Endothelial cell of umbilical vein (primary cell): ENCODE measurements at regions not wholly inside any gene's neighbourhood (a gene's known extent, or its start where the extent isn't known, plus 50 kb on each side); places are given as distances from the start of the nearest gene placed in this dataset.

Experiments used
- BruUV-seq: library from RNA; stranded (reverse); fragments of 400-500 nt; replicated peaks from 2 replicates; lab custom pipeline; 2021; lab: Mats Ljungman, UMichigan
- CTCF ChIA-PET: fragments of 300-600, 350-600 bp; sonication (Branson Sonifier 250); formaldehyde crosslinking; loops from one replicate; lab custom pipeline; 2021; ENCODE audit warnings: antibody characterized with exemption, inconsistent platforms; lab: Charles Lee
- POLR2A ChIA-PET: fragments of 300-600, 350-600 bp; sonication (Branson Sonifier 250); formaldehyde crosslinking; loops from one replicate; lab custom pipeline; 2021; ENCODE audit warnings: antibody characterized with exemption, inconsistent platforms; lab: Charles Lee
- DNase-seq: peaks from one replicate; pipeline ENCODE4 v3.0.0-alpha.2; 2011; ENCODE audit warnings: low read depth, low spot score
- FAIRE-seq: peaks from 2 replicates; lab custom pipeline; 2011; peaks lifted over from hg19 to GRCh38; lab: Jason Lieb, UNC
- H2AFZ ChIP-seq: 2 replicates; pipeline ENCODE4 v1.6.0; 2012; ENCODE audit warnings: low read depth, low read length, control low read depth, inconsistent platforms
- H3K27ac ChIP-seq: 2 replicates; pipeline ENCODE4 v1.5.1; 2011; ENCODE audit warnings: low read depth, mild to moderate bottlenecking, control low read depth, low read length, moderate library complexity; ENCODE audit not compliant: insufficient read depth
- H3K27me3 ChIP-seq, 2 experiments: 2 replicates each; pipeline versions ENCODE4 v1.6.0 to v1.6.1; 2011; ENCODE audit warnings: low read length in 2 of 2, mixed read lengths in 1 of 2; ENCODE audit not compliant: control insufficient read depth in 2 of 2, insufficient read depth in 2 of 2
- H3K36me3 ChIP-seq, 2 experiments: 2 replicates in 1 of 2; 3 replicates in 1 of 2; pipeline ENCODE4 v1.5.1; 2011; ENCODE audit warnings: low read length in 2 of 2, mild to moderate bottlenecking in 1 of 2, moderate library complexity in 1 of 2; ENCODE audit not compliant: control insufficient read depth in 2 of 2, insufficient read depth in 2 of 2; ENCODE audit errors: extremely low read depth in 1 of 2
- H3K4me1 ChIP-seq: 3 replicates; pipeline ENCODE4 v1.5.1; 2011; ENCODE audit warnings: mild to moderate bottlenecking, low read length; ENCODE audit not compliant: control insufficient read depth, insufficient read depth; ENCODE audit errors: extremely low read depth
- H3K4me2 ChIP-seq: 2 replicates; pipeline ENCODE4 v1.6.1; 2011; ENCODE audit warnings: low read length, control low read depth, mixed read lengths; ENCODE audit not compliant: insufficient read depth
- H3K4me3 ChIP-seq, 3 experiments: fragments of 200-600 bp in 1 of 3; sonication (generic), shearing (Covaris generic) in 1 of 3; replicated peaks in 1 of 3; 2 replicates each; pipeline ENCODE4 v1.5.1; 2011 to 2016; ENCODE audit warnings: control low read depth in 3 of 3, low read length in 3 of 3, mild to moderate bottlenecking in 2 of 3, inconsistent platforms in 1 of 3, low read depth in 1 of 3, moderate library complexity in 1 of 3; ENCODE audit not compliant: insufficient read depth in 1 of 3
- H3K79me2 ChIP-seq: 2 replicates; pipeline ENCODE4 v1.6.0; 2012; ENCODE audit warnings: low read length, inconsistent platforms; ENCODE audit not compliant: control insufficient read depth, insufficient read depth
- H3K9ac ChIP-seq: replicated peaks from 2 replicates; pipeline ENCODE3; 2011; ENCODE audit warnings: low read length, control low read depth; ENCODE audit not compliant: insufficient read depth; ENCODE audit errors: extremely low read depth
- H3K9me1 ChIP-seq: replicated peaks from 3 replicates; pipeline ENCODE4 v1.6.0; 2011; ENCODE audit warnings: mild to moderate bottlenecking, low read length; ENCODE audit not compliant: control insufficient read depth, insufficient read depth; ENCODE audit errors: extremely low read depth
- H3K9me3 ChIP-seq: replicated peaks from 2 replicates; pipeline ENCODE4 v1.5.1; 2012; ENCODE audit warnings: low read length, inconsistent platforms; ENCODE audit not compliant: control insufficient read depth, insufficient read depth
- H4K20me1 ChIP-seq: replicated peaks from 2 replicates; pipeline ENCODE3; 2011; ENCODE audit warnings: mild to moderate bottlenecking, low read length; ENCODE audit not compliant: control insufficient read depth, insufficient read depth; ENCODE audit errors: extremely low read depth
- CTCF ChIP-seq, 2 donors: IDR thresholded peaks; 1 replicate in 1 of 2; 2 replicates in 1 of 2; pipeline ENCODE4 v1.5.1; 2011; ENCODE audit warnings: low read length in 2 of 2, mild to moderate bottlenecking in 2 of 2, moderate library complexity in 2 of 2, control low read depth in 1 of 2, inconsistent platforms in 1 of 2, low read depth in 1 of 2; ENCODE audit not compliant: insufficient read depth in 1 of 2; ENCODE audit errors: extremely low read depth in 1 of 2
- EZH2 ChIP-seq: IDR thresholded peaks from 2 replicates; pipeline ENCODE4 v1.6.1; 2012; ENCODE audit warnings: borderline replicate concordance, low read depth, mild to moderate bottlenecking, moderate library complexity, low read length, inconsistent platforms; ENCODE audit not compliant: severe bottlenecking
- FOS ChIP-seq: IDR thresholded peaks from 2 replicates; pipeline ENCODE4 v1.6.1; 2011; ENCODE audit warnings: mild to moderate bottlenecking, low read length, moderate library complexity, borderline replicate concordance; ENCODE audit not compliant: insufficient read depth
- GATA2 ChIP-seq: IDR thresholded peaks from 2 replicates; pipeline ENCODE4 v1.7.0; 2011; ENCODE audit warnings: low read depth, mild to moderate bottlenecking, moderate library complexity, mixed read lengths, low read length; ENCODE audit not compliant: insufficient read length, insufficient read depth
- JUN ChIP-seq: IDR thresholded peaks from 2 replicates; pipeline ENCODE4 v1.6.1; 2011; ENCODE audit warnings: borderline replicate concordance, low read depth; ENCODE audit not compliant: insufficient read length, insufficient read depth
- MYC ChIP-seq: IDR thresholded peaks from one replicate; pipeline ENCODE4 v1.6.1; 2011; ENCODE audit warnings: mild to moderate bottlenecking, low read depth, low read length
- POLR2A ChIP-seq: IDR thresholded peaks from 2 replicates; pipeline ENCODE4 v1.6.1; 2012; ENCODE audit warnings: low read depth, mild to moderate bottlenecking, control low read depth, low read length
- POLR2AphosphoS5 ChIP-seq: IDR thresholded peaks from 2 replicates; pipeline ENCODE4 v1.6.1; 2012; ENCODE audit warnings: low read depth, mild to moderate bottlenecking, control low read depth, low read length, moderate library complexity; ENCODE audit not compliant: insufficient read depth
- dilution Hi-C: fragments of 300-500 bp; cut with MboI; formaldehyde crosslinking; loops from one replicate; pipeline ENCODE4 v1.15.0; 2019; ENCODE audit warnings: low sequenced_read_pairs; ENCODE audit not compliant: extremely low pct_ligation_motif_present
- intact Hi-C: fragments of 100-400 bp; cut with micrococcal nuclease; formaldehyde crosslinking; loops from one replicate; pipeline ENCODE4 v1.10.0; 2022
- TF ChIP-seq, protein P1 (sequence below): IDR thresholded peaks from 2 replicates; pipeline ENCODE4 v1.6.1; 2011; ENCODE audit not compliant: insufficient read depth, insufficient read length

DNA sequence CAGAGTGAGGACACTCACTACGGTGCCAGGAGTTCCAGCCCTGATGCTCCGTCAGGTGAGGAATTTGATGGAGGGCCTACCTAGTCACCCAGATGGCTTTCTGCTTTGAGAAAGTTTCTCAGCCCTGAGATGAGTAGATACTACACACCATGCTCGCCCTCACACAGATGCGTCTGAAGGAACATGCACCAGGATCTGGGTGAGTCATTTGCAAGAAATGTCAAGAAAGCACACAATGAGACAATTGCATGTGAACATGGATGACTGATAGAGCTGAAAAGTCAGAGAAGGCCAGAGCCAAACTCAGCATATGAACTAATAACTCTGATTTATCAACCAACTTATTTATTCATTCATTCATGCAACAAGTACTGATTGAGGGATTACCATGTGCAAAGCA is 483.9 kb downstream of the OMA1 start:
- Histone ChIP-seq H3K9me1 (no peaks in the 10 kb centered on the region), H3K27me3 (no peaks in the 10 kb centered on the region), H3K4me3 (no peak overlapping the region), H3K4me1 (no peaks in the 10 kb centered on the region), H3K79me2 (no peaks in the 10 kb centered on the region), H3K27ac (no peak overlapping the region), H4K20me1 (no peaks in the 10 kb centered on the region), H3K4me2 (no peak overlapping the region), H3K36me3 (no peaks in the 10 kb centered on the region), H3K9ac (no peak overlapping the region), H3K9me3 (no peaks in the 10 kb centered on the region), H2AFZ (no peak overlapping the region)
- intact Hi-C loops, result no loop called here
- FAIRE-seq (no peak), DNase-seq (no peak)
- no peak for TF ChIP-seq CTCF (IDR thresholded peaks at IDR 0.05; ENCODE audit: extremely low read depth in 1 of 2, insufficient read depth in 1 of 2, low read depth in 1 of 2, low read length in 2 of 2)
- no peak for TF ChIP-seq FOS
- no peak for TF ChIP-seq POLR2AphosphoS5
- no peak for TF ChIP-seq MYC
- no peak for TF ChIP-seq JUN
- TF ChIP-seq POLR2A, result no peak
- TF ChIP-seq, protein P1, sequence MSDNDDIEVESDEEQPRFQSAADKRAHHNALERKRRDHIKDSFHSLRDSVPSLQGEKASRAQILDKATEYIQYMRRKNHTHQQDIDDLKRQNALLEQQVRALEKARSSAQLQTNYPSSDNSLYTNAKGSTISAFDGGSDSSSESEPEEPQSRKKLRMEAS, result no peak
- TF ChIP-seq GATA2, result no peak
- no peak for TF ChIP-seq EZH2
- no TSS peak for BruUV-seq
- dilution Hi-C loops, result no loop called here
- ChIA-PET CTCF (no interaction called here), POLR2A (no interaction called here)
